ENCODE measurements at regions not wholly inside any gene's neighbourhood (a gene's known extent, or its start where the extent isn't known, plus 50 kb on each side); places are given as distances from the start of the nearest gene placed in this dataset.

- POLR2A ChIA-PET = no interaction called here
- no peak overlapping the region for H3K4me3 ChIP-seq (ENCODE audit: low read depth in 2 of 2, low read length in 2 of 2)
- no peaks in the 10 kb centered on the region for H3K27me3 ChIP-seq (ENCODE audit: control insufficient read depth, insufficient read depth, low read length)
- CTCF ChIA-PET = no interaction called here
- intact Hi-C loops (cut with micrococcal nuclease; ENCODE audit: unreplicated experiment) = loop anchor here (10.0 kb wide), 1 partner anchor 152 kb away; no protein-coding TSS in a partner anchor
- ATAC-seq (no peak), DNase-seq (ENCODE audit: low read depth, low spot score) (no peak)
- no peaks in the 10 kb centered on the region for H3K4me1 ChIP-seq (ENCODE audit: control insufficient read depth, insufficient read depth, low read length)
- no TSS peak for BruUV-seq (replicated peaks)
- no peak for TF ChIP-seq SIN3A (IDR thresholded peaks at IDR 0.05; ENCODE audit: borderline replicate concordance, insufficient read depth, low read depth, low read length)
- no peak for TF ChIP-seq POLR2AphosphoS5 (IDR thresholded peaks at IDR 0.05; ENCODE audit: low read depth, low read length)
- no peak for TF ChIP-seq TCF7L2 (IDR thresholded peaks at IDR 0.05; ENCODE audit: low read depth, low read length)
- in situ Hi-C loops (cut with HindIII; ENCODE audit: low pct_unique_long_range_greater_than_20kb, low sequenced_read_pairs) = no loop called here
- no peaks in the 10 kb centered on the region for H3K36me3 ChIP-seq (ENCODE audit: control insufficient read depth, insufficient read depth, low read length)
- no peaks in the 10 kb centered on the region for H3K9me3 ChIP-seq (ENCODE audit: control insufficient read depth, insufficient read depth, low read depth, low read length)
- H3K27ac ChIP-seq (ENCODE audit: low read length) = no peak overlapping the region
These were observed 424.1 kb upstream of the THBS1 start for GRCh38 chr15:39156646-39157250.

- no peak overlapping the region for H3K4me3 ChIP-seq (ENCODE audit: low read depth in 2 of 2, low read length in 2 of 2)
- H3K36me3 ChIP-seq (ENCODE audit: control insufficient read depth, insufficient read depth, low read length) = no peaks in the 10 kb centered on the region
- intact Hi-C loops (cut with micrococcal nuclease; ENCODE audit: unreplicated experiment) = loop anchor here (10.0 kb wide), 1 partner anchor 153 kb away; no protein-coding TSS in a partner anchor
- CTCF ChIA-PET = no interaction called here
- H3K9me3 ChIP-seq (ENCODE audit: control insufficient read depth, insufficient read depth, low read depth, low read length) = no peaks in the 10 kb centered on the region
- no peaks in the 10 kb centered on the region for H3K27me3 ChIP-seq (ENCODE audit: control insufficient read depth, insufficient read depth, low read length)
- DNase-seq (ENCODE audit: low read depth, low spot score) (no peak), ATAC-seq (no peak)
- POLR2A ChIA-PET = no interaction called here
- in situ Hi-C loops (cut with HindIII; ENCODE audit: low pct_unique_long_range_greater_than_20kb, low sequenced_read_pairs) = no loop called here
- TF ChIP-seq SIN3A (IDR thresholded peaks at IDR 0.05; ENCODE audit: borderline replicate concordance, insufficient read depth, low read depth, low read length) (no peak), CTCF (IDR thresholded peaks at IDR 0.05) (no peak), TCF7L2 (IDR thresholded peaks at IDR 0.05; ENCODE audit: low read depth, low read length) (no peak), REST (IDR thresholded peaks at IDR 0.05; ENCODE audit: insufficient read depth in 1 of 2, low read depth in 2 of 2, low read length in 1 of 2) (no peak), POLR2AphosphoS5 (IDR thresholded peaks at IDR 0.05; ENCODE audit: low read depth, low read length) (no peak)
- no peak overlapping the region for H3K27ac ChIP-seq (ENCODE audit: low read length)
- no peaks in the 10 kb centered on the region for H3K4me1 ChIP-seq (ENCODE audit: control insufficient read depth, insufficient read depth, low read length)
- no TSS peak for BruUV-seq (replicated peaks)
These were observed 423.0 kb upstream of the THBS1 start for GRCh38 chr15:39157882-39158281.

- DNase-seq (ENCODE audit: low read depth, low spot score) = no peak
- BruUV-seq (replicated peaks) = no TSS peak
- no peak for ATAC-seq
- no peaks in the 10 kb centered on the region for H3K9me3 ChIP-seq (ENCODE audit: control insufficient read depth, insufficient read depth, low read depth, low read length)
- H3K27ac ChIP-seq (ENCODE audit: low read length) = no peak overlapping the region
- intact Hi-C loops (cut with micrococcal nuclease; ENCODE audit: unreplicated experiment) (loop anchor here (10.0 kb wide), 1 partner anchor 155 kb away; no protein-coding TSS in a partner anchor), in situ Hi-C loops (cut with HindIII; ENCODE audit: low pct_unique_long_range_greater_than_20kb, low sequenced_read_pairs) (no loop called here)
- TF ChIP-seq TCF7L2 (IDR thresholded peaks at IDR 0.05; ENCODE audit: low read depth, low read length) (no peak), REST (IDR thresholded peaks at IDR 0.05; ENCODE audit: insufficient read depth in 1 of 2, low read depth in 2 of 2, low read length in 1 of 2) (no peak)
- no peaks in the 10 kb centered on the region for H3K27me3 ChIP-seq (ENCODE audit: control insufficient read depth, insufficient read depth, low read length)
- ChIA-PET CTCF (interaction anchor here (0.6 to 0.7 kb wide), 2 partner anchors 11 to 166 kb away, joined by 3 to 7 read pairs; no protein-coding TSS in a partner anchor), POLR2A (no interaction called here)
- H3K4me1 ChIP-seq (ENCODE audit: control insufficient read depth, insufficient read depth, low read length) = no peaks in the 10 kb centered on the region
- H3K36me3 ChIP-seq (ENCODE audit: control insufficient read depth, insufficient read depth, low read length) = no peaks in the 10 kb centered on the region
- H3K4me3 ChIP-seq (ENCODE audit: low read depth in 2 of 2, low read length in 2 of 2) = no peak overlapping the region
These were observed 421.0 kb upstream of the THBS1 start for GRCh38 chr15:39159833-39160232.

Data from Panc1 (cell line).